IMR-90 (cell line): ENCODE measurements at regions not wholly inside any gene's neighbourhood (a gene's known extent, or its start where the extent isn't known, plus 50 kb on each side); places are given as distances from the start of the nearest gene placed in this dataset.

ENCODE experiments used
- ATAC-seq: fragments of 200-7000 bp; cut with Tn5 transposase; 2 replicates; pipeline ENCODE4 v1.9.1; 2020; ENCODE audit warnings: low read depth, mild to moderate bottlenecking, moderate library complexity
- BruUV-seq: library from RNA; stranded (reverse); fragments of 400-500 nt; replicated peaks from 2 replicates; lab custom pipeline; 2021; lab: Mats Ljungman, UMichigan
- CTCF ChIA-PET: fragments of 300-600 bp; formaldehyde crosslinking; extraction: SDS; loops from one replicate; lab custom pipeline; 2021; ENCODE audit warnings: antibody characterized with exemption; lab: Yijun Ruan, JAX
- POLR2A ChIA-PET: fragments of 300-600 bp; sonication (Branson Sonifier 250); formaldehyde crosslinking; loops from one replicate; lab custom pipeline; 2022; ENCODE audit warnings: antibody characterized with exemption; ENCODE audit not compliant: unreplicated experiment; lab: Charles Lee
- DNase-seq: peaks from one replicate; pipeline ENCODE4 v3.0.0; 2013
- H2AFZ ChIP-seq: replicated peaks from 2 replicates; pipeline ENCODE3; 2013; ENCODE audit warnings: low read length, mild to moderate bottlenecking; ENCODE audit not compliant: poor library complexity
- H2AK5ac ChIP-seq: 2 replicates; pipeline ENCODE4 v1.6.1; 2013; ENCODE audit warnings: low read depth, low read length, inconsistent platforms
- H2AK9ac ChIP-seq: replicated peaks from 2 replicates; pipeline ENCODE3; 2013; ENCODE audit warnings: mild to moderate bottlenecking, low read depth, low read length, moderate library complexity; ENCODE audit not compliant: poor library complexity
- H2BK120ac ChIP-seq: 2 replicates; pipeline ENCODE4 v1.6.1; 2013; ENCODE audit warnings: low read depth, low read length, inconsistent platforms
- H2BK15ac ChIP-seq: 3 replicates; pipeline ENCODE4 v1.6.1; 2013; ENCODE audit warnings: low read depth, low read length, inconsistent platforms
- H2BK20ac ChIP-seq: 2 replicates; pipeline ENCODE4 v1.6.1; 2013; ENCODE audit warnings: low read depth, mild to moderate bottlenecking, inconsistent platforms, low read length, moderate library complexity
- H2BK5ac ChIP-seq: 2 replicates; pipeline ENCODE4 v1.6.1; 2013; ENCODE audit warnings: mild to moderate bottlenecking, low read depth, low read length, inconsistent platforms; ENCODE audit not compliant: poor library complexity, severe bottlenecking
- H3K14ac ChIP-seq: replicated peaks from 2 replicates; pipeline ENCODE4 v1.6.1; 2013; ENCODE audit warnings: low read depth, low read length, inconsistent platforms
- H3K18ac ChIP-seq: 2 replicates; pipeline ENCODE4 v1.6.1; 2013; ENCODE audit warnings: low read depth, low read length, control low read depth
- H3K23ac ChIP-seq: 2 replicates; pipeline ENCODE4 v1.6.1; 2013; ENCODE audit warnings: low read depth, low read length, inconsistent platforms
- H3K27ac ChIP-seq: 2 replicates; pipeline ENCODE4 v1.5.1; 2013; ENCODE audit warnings: mild to moderate bottlenecking, control low read depth, low read length; ENCODE audit not compliant: insufficient read depth
- H3K27me3 ChIP-seq: 2 replicates; pipeline ENCODE4 v1.6.1; 2013; ENCODE audit warnings: low read length; ENCODE audit not compliant: control insufficient read depth, insufficient read depth
- H3K36me3 ChIP-seq: 2 replicates; pipeline ENCODE4 v1.6.1; 2013; ENCODE audit warnings: low read length, mixed read lengths; ENCODE audit not compliant: control insufficient read depth, insufficient read depth
- H3K4ac ChIP-seq: 2 replicates; pipeline ENCODE4 v1.6.1; 2013; ENCODE audit warnings: low read depth, low read length, inconsistent platforms
- H3K4me1 ChIP-seq: 2 replicates; pipeline ENCODE4 v1.6.1; 2013; ENCODE audit warnings: low read length, mixed read lengths; ENCODE audit not compliant: control insufficient read depth, insufficient read depth
- H3K4me2 ChIP-seq: 2 replicates; pipeline ENCODE4 v1.6.1; 2013; ENCODE audit warnings: low read depth, mild to moderate bottlenecking, control low read depth, low read length, moderate library complexity
- H3K4me3 ChIP-seq: 2 replicates; pipeline ENCODE4 v1.5.1; 2013; ENCODE audit warnings: low read depth, mild to moderate bottlenecking, control low read depth, low read length, moderate library complexity; ENCODE audit not compliant: insufficient read depth
- H3K56ac ChIP-seq: 2 replicates; pipeline ENCODE4 v1.6.1; 2013; ENCODE audit warnings: low read length, inconsistent platforms; ENCODE audit not compliant: insufficient read depth; ENCODE audit errors: extremely low read depth
- H3K79me1 ChIP-seq, 2 experiments: 2 replicates each; pipeline ENCODE4 v1.6.1; 2013; ENCODE audit warnings: low read length in 2 of 2, inconsistent platforms in 1 of 2, low read depth in 1 of 2
- H3K9ac ChIP-seq: 2 replicates; pipeline ENCODE4 v1.6.1; 2013; ENCODE audit warnings: low read depth, low read length, control low read depth
- H3K9me1 ChIP-seq: 2 replicates; pipeline ENCODE4 v1.6.1; 2013; ENCODE audit warnings: low read length, inconsistent platforms; ENCODE audit not compliant: insufficient read depth
- H3K9me3 ChIP-seq: 2 replicates; pipeline ENCODE4 v1.6.1; 2013; ENCODE audit warnings: low read length; ENCODE audit not compliant: control insufficient read depth, insufficient read depth
- H4K20me1 ChIP-seq: 2 replicates; pipeline ENCODE4 v1.6.1; 2013; ENCODE audit warnings: low read length, inconsistent platforms; ENCODE audit not compliant: insufficient read depth
- H4K5ac ChIP-seq: 2 replicates; pipeline ENCODE4 v1.6.1; 2013; ENCODE audit warnings: mild to moderate bottlenecking, low read depth, low read length, control low read depth
- H4K8ac ChIP-seq, 2 experiments: 2 replicates each; pipeline ENCODE4 v1.6.1; 2013; ENCODE audit warnings: low read depth in 2 of 2, low read length in 2 of 2, control low read depth in 1 of 2, inconsistent platforms in 1 of 2
- H4K91ac ChIP-seq: 2 replicates; pipeline ENCODE4 v1.6.1; 2013; ENCODE audit warnings: low read depth, low read length, inconsistent platforms; ENCODE audit not compliant: insufficient read depth
- BHLHE40 ChIP-seq: fragments of 150-350 bp; IDR thresholded peaks from 2 replicates; pipeline ENCODE4 v1.6.1; 2016; ENCODE audit warnings: mild to moderate bottlenecking, low read depth, low read length
- CHD1 ChIP-seq: IDR thresholded peaks from 2 replicates; pipeline ENCODE4 v1.6.1; 2012; ENCODE audit warnings: low read depth, low read length, improper control_type of control experiment
- CTCF ChIP-seq: conservative IDR thresholded peaks from 2 replicates; pipeline ENCODE4 v1.5.1; 2012; ENCODE audit warnings: mild to moderate bottlenecking, low read depth, low read length, improper control_type of control experiment
- ELK1 ChIP-seq: fragments of 150-350 bp; IDR thresholded peaks from 2 replicates; pipeline ENCODE4 v1.6.1; 2016; ENCODE audit warnings: low read depth, mild to moderate bottlenecking, low read length, moderate library complexity, borderline replicate concordance
- FOS ChIP-seq: fragments of 150-350 bp; IDR thresholded peaks from 2 replicates; pipeline ENCODE4 v1.6.1; 2016; ENCODE audit warnings: low read depth, low read length
- MAFK ChIP-seq: IDR thresholded peaks from 2 replicates; pipeline ENCODE4 v1.6.1; 2012; ENCODE audit warnings: low read depth, low read length, improper control_type of control experiment
- MAZ ChIP-seq: IDR thresholded peaks from 2 replicates; pipeline ENCODE4 v1.6.1; 2012; ENCODE audit warnings: low read depth, mild to moderate bottlenecking, low read length, improper control_type of control experiment, moderate library complexity, borderline replicate concordance
- MXI1 ChIP-seq: IDR thresholded peaks from 2 replicates; pipeline ENCODE4 v1.6.1; 2012; ENCODE audit warnings: low read depth, mild to moderate bottlenecking, low read length, moderate library complexity, borderline replicate concordance
- NFE2L2 ChIP-seq: fragments of 150-350 bp; IDR thresholded peaks from 2 replicates; pipeline ENCODE4 v1.6.1; 2016; ENCODE audit warnings: low read depth, mild to moderate bottlenecking, low read length
- POLR2A ChIP-seq: IDR thresholded peaks from 2 replicates; pipeline ENCODE4 v1.6.1; 2012; ENCODE audit warnings: mild to moderate bottlenecking, low read depth, low read length
- RAD21 ChIP-seq: IDR thresholded peaks from 2 replicates; pipeline ENCODE4 v1.6.1; 2012; ENCODE audit warnings: low read length, improper control_type of control experiment
- RCOR1 ChIP-seq: IDR thresholded peaks from 2 replicates; pipeline ENCODE4 v1.6.1; 2012; ENCODE audit warnings: mild to moderate bottlenecking, low read length, improper control_type of control experiment; ENCODE audit not compliant: insufficient replicate concordance
- RFX5 ChIP-seq: IDR thresholded peaks from 2 replicates; pipeline ENCODE4 v1.8.0; 2012; ENCODE audit warnings: low read depth, mild to moderate bottlenecking, low read length, moderate library complexity
- SMC3 ChIP-seq: fragments of 150-350 bp; IDR thresholded peaks from 2 replicates; pipeline ENCODE4 v1.6.1; 2016; ENCODE audit warnings: low read depth, mild to moderate bottlenecking, antibody characterized with exemption, low read length, moderate library complexity
- USF2 ChIP-seq: fragments of 150-350 bp; IDR thresholded peaks from 2 replicates; pipeline ENCODE4 v1.6.1; 2017; ENCODE audit warnings: mild to moderate bottlenecking, antibody characterized with exemption, low read length, low read depth
- WGBS, 2 experiments: methylation state at CpG; one replicate each; pipeline versions ENCODE4 v1.1.5 to v1.1.7; 2013; ENCODE audit warnings: missing lambda C conversion rate in 2 of 2; ENCODE audit not compliant: insufficient read length in 1 of 2; ENCODE audit errors: extremely low coverage in 2 of 2; 5-methylcytosine and 5-hydroxymethylcytosine counted together
- dilution Hi-C: fragments of 300-500 bp; cut with HindIII; formaldehyde crosslinking; loops from one replicate; pipeline ENCODE4 v1.14.3; 2018; ENCODE audit warnings: low sequenced_read_pairs; ENCODE audit not compliant: unreplicated experiment
- in situ Hi-C: fragments of 300-500 bp; cut with MboI; formaldehyde crosslinking; loops from 3 replicates; pipeline ENCODE4 v1.14.3; 2019; ENCODE audit warnings: low sequenced_read_pairs, inconsistent platforms, mixed read lengths
- intact Hi-C: fragments of 100-400 bp; cut with micrococcal nuclease; formaldehyde crosslinking; loops from 2 replicates; pipeline ENCODE4 v1.10.0; 2022

- H4K91ac ChIP-seq: no peak overlapping the region
- H2BK15ac ChIP-seq: no peak overlapping the region
- H3K4me3 ChIP-seq: no peak overlapping the region
- no TSS peak for BruUV-seq
- no peaks in the 10 kb centered on the region for H3K9me1 ChIP-seq
- no peak for ATAC-seq
- no peak overlapping the region for H4K8ac ChIP-seq
- H3K14ac ChIP-seq: no peak overlapping the region
- H4K20me1 ChIP-seq: no peaks in the 10 kb centered on the region
- no peak overlapping the region for H3K18ac ChIP-seq
- H3K4me1 ChIP-seq: no peaks in the 10 kb centered on the region
- no peak for DNase-seq
- no peaks in the 10 kb centered on the region for H3K27me3 ChIP-seq
- no peaks in the 10 kb centered on the region for H3K79me1 ChIP-seq
- no peak overlapping the region for H3K9ac ChIP-seq
- H2BK120ac ChIP-seq: no peak overlapping the region
- no peak overlapping the region for H3K23ac ChIP-seq
- dilution Hi-C loops: no loop called here
- H3K36me3 ChIP-seq: no peaks in the 10 kb centered on the region
- POLR2A ChIA-PET: no interaction called here
- CTCF ChIA-PET: no interaction called here
- intact Hi-C loops: no loop called here
- H3K27ac ChIP-seq: no peak overlapping the region
- no peak overlapping the region for H3K4me2 ChIP-seq
- no peak overlapping the region for H3K56ac ChIP-seq
- WGBS, 2 experiments: 57% methylated on average over 1 of the region's 4 CpGs; no CpG with 5 or more reads in 1 of the 2 experiments
- H4K5ac ChIP-seq: no peak overlapping the region
- no peak overlapping the region for H2AK5ac ChIP-seq
- TF ChIP-seq MAZ (no peak), RAD21 (no peak), MXI1 (no peak), CTCF (no peak), BHLHE40 (no peak), USF2 (no peak), MAFK (no peak), RFX5 (no peak), POLR2A (no peak), NFE2L2 (no peak), SMC3 (no peak), RCOR1 (no peak), FOS (no peak), CHD1 (no peak), ELK1 (no peak)
- no peak overlapping the region for H2AFZ ChIP-seq
- H2BK5ac ChIP-seq: no peak overlapping the region
- H3K4ac ChIP-seq: no peak overlapping the region
- in situ Hi-C loops: no loop called here
- H2BK20ac ChIP-seq: no peak overlapping the region
- no peak overlapping the region for H2AK9ac ChIP-seq
- peaks cover 5% of the 10 kb centered on the region for H3K9me3 ChIP-seq
Measured at GRCh38 chr12:61220337-61220736, 1039.9 kb upstream of the USP15 start.
